ENCODE measurements at regions not wholly inside any gene's neighbourhood (a gene's known extent, or its start where the extent isn't known, plus 50 kb on each side); places are given as distances from the start of the nearest gene placed in this dataset.

DNA sequence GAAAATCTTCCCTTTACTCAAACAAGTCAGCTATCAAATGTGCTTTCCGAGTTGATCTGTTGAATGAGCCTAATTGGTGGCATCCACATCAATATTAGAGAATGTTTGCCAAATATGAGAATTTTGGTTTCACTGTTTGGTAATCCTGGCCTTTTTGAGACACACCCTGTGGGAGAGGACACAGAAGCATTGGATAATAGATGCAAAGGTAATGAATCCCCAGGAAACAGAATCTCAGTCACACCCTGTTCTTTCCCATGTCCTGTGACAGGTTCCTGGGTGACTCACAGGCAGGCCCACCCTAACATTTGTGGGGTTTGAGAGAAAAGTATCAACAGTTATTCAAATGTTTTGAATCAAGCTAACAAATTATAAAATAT lies 99.8 kb upstream of the PELI1 start:
- TF ChIP-seq, protein P1, sequence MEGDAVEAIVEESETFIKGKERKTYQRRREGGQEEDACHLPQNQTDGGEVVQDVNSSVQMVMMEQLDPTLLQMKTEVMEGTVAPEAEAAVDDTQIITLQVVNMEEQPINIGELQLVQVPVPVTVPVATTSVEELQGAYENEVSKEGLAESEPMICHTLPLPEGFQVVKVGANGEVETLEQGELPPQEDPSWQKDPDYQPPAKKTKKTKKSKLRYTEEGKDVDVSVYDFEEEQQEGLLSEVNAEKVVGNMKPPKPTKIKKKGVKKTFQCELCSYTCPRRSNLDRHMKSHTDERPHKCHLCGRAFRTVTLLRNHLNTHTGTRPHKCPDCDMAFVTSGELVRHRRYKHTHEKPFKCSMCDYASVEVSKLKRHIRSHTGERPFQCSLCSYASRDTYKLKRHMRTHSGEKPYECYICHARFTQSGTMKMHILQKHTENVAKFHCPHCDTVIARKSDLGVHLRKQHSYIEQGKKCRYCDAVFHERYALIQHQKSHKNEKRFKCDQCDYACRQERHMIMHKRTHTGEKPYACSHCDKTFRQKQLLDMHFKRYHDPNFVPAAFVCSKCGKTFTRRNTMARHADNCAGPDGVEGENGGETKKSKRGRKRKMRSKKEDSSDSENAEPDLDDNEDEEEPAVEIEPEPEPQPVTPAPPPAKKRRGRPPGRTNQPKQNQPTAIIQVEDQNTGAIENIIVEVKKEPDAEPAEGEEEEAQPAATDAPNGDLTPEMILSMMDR (IDR thresholded peaks at IDR 0.05; ENCODE audit: low read length) = no peak
- TF ChIP-seq EZH2phosphoT487 (IDR thresholded peaks at IDR 0.05; ENCODE audit: low read length) = no peak
- no peak for TF ChIP-seq EZH2 (optimal IDR thresholded peaks at IDR 0.05; ENCODE audit: low read depth, low read length)
